NCI-H69 (cell line): ENCODE measurements at regions not wholly inside any gene's neighbourhood (a gene's known extent, or its start where the extent isn't known, plus 50 kb on each side); places are given as distances from the start of the nearest gene placed in this dataset.
"Not testable (repeated sequence)": the region's sequence is repeated elsewhere in the genome, so short reads cannot be mapped to it uniquely, and the experiment has no call there.

Experiments
- DNase-seq: peaks from one replicate; lab custom pipeline; 2025; lab: John Stamatoyannopoulos, UW

DNA sequence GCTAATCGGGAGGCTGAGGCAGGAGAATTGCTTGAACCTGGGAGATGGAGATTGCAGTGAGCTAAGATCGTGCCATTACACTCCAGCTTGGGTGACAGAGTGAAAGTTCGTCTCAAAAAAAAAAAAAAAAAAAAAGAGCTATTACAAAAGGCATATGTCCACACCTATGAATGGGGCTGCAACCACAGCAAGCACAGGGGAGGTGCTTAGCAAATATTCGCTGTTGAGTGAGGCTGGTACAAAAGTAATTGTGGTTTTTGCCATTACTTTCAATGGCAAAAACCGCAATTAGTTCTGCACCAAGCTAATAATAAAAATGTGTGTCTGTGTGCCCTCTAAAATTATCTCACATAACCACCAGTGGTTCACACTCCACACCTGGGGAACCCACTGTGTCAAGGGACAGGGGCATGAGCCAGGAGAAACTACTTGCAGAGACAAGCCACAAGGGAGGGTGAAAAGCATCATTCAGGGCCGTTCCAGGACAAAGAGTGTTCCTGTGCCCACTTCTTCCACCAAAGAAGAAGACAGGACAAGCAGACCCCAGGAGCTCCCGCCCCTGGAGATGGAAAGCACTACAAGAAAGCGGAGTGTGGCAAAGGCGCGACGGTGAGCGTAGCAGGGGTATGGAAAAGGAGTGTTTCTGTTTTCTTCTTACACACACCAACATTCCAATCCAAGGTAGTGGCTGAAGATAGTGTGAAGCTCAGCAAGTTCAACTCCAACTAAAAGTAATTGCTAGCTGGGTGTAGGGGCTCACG lies 84.4 kb upstream of the CNEP1R1 start:
- no peak for DNase-seq

DNA sequence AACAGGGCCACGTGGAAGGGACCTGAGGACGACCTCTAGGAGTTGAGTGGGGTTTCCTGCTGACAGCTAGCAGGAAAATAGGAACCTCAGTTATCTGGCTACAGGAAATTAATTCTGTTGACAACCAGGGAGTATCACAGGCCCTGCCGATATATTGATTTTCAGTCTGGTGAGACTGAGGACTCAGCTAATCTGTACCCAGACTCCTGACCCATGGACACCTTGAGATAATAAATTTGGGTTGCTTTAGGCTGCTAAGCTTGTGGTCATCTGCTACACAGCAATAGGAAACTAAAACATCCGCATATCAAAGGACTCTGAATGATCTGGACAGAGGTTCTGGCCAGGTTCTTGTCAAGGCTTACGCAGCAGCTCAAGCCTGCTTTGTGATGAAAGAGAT lies 80.8 kb upstream of the CNEP1R1 start:
- DNase-seq, result no peak

DNA sequence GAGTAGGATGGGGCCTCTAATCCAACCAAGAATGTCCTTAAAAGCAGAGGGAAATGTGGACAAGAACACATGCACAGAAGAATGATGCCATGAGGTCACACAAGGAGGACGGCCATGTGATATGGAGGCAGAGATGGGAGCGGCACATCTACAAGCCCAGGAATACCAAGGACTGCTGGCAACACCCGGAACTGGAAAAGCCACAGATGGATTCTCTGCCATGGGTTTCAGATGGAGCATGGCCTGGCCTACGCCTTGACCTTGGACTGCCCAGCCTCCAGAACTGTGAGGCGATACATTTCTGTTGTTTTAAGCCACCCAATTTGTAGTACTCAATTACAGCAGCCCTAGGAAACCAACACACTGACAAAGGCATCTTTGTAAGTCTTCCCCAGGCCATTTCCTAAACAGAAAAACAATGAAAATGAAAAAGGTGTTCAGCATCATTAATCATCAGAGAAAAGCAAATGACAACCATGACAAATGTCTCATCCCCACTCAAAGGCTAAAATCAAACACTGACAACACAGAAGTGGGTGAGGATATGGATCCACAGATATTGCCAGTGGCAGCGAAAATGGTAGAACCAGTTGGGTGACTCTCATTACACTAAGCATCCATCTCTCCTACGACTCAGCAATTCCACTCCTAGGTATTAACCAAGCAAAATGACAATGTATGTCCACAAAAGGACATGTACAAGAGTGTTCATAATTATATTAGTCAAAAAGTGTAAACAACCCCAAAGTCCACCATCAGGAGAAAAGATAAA lies 76.9 kb upstream of the CNEP1R1 start:
- no peak for DNase-seq

DNA sequence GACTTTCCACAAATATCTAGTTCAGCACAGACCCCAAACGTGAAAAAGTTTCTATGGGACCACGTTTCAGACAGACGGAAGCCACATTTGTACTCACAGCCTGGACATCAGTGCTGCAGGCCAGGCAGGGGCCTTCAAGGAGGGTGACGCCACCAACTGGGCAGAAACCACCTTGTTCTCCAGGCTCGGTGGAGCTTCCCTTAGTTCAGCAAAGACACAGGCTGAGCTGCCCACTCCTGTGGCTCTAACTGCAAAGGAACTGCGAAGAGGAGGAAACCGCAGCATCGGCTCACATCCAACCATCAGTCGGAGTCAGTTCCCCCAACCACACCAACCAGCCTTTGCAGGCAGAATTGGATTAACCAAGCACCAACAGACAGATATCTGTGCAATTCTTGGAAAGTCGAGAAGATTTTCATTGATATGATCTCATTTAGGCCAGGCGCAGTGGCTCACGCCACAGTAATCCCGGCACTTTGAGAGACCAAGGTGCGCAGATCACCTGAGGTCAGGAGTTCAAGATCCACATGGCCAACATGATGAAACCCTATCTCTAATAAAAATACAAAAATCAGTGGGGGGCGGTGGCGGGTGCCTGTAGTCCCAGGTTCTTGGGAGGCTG lies 73.3 kb upstream of the CNEP1R1 start:
- DNase-seq, result no peak

DNA sequence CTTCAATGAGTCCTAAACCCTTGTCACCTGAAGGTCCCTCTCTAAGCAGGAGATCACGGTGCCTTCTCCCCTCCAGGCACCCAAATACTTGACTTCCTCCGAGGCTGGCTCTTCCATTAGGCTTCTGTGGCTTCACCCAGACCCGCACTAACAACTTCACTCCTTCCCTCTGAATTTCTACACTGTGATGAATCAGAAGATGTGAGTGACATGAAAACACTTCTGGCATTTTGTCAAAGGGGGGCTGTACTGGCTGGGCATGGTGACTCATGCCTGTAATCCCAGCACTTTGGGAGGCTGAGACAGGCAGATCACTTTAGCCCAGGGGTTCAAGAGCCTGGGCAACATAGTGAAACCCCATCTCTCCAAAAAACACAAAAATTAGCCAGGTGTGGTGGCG lies 72.6 kb upstream of the CNEP1R1 start:
- no peak for DNase-seq

DNA sequence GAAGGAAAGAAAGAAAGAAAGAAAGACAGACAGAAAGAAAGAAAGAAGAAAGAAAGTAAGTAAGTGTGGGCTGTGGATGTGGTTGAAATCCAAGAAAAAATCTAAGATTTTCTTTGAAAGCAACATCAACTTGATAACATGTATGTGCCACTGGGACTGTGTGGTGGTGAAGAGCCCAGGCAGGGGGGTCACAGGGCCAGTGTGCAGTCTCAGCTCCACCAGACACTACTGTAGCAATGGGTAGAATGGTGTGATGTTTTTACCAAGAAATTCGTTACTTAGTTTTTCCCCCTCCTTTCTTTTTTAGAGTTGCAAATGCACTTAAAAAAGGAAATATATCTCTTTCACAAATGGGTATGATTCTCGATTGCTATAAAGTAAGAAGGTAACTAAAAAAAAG lies 71.9 kb upstream of the CNEP1R1 start:
- DNase-seq, result no peak

DNA sequence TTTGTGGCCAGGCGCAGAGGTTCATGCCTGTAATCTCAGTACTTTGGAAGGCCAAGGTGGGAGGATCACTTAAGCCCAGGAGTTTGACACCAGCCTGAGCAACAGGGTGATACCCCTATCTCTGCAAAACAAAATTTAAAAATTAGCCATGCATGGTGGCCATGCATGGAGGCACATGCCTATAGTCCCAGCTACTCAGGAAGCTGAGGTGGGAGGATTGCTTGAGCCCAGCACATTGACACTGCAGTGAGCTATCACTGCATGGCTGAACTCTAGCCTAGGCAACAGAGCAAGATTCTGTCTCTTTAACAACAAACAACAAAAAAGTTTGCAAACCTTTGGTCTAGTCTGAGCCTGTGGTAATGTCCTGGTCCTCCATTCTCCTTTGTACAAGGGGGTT lies 69.2 kb upstream of the CNEP1R1 start:
- DNase-seq, result no peak

DNA sequence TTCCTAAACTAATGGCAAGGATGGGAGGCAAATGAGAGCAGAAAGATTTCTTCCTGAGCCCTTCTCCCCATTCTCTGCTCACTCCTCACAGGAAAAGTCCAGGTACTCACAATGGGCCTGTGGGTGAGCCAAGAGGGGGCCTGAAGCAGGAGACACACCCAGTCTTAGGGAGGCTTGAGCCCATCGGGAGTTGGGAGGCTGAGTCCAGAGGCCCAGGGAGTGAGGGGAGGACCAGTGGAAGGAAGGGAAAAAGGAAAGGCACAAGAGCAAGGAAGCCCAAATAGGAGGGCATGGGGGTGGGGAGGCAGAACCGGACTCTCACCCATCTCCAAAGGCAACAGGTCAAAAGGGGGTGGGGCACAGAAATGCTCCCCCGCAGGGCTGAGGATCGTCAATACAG lies 68.1 kb upstream of the CNEP1R1 start:
- no peak for DNase-seq

DNA sequence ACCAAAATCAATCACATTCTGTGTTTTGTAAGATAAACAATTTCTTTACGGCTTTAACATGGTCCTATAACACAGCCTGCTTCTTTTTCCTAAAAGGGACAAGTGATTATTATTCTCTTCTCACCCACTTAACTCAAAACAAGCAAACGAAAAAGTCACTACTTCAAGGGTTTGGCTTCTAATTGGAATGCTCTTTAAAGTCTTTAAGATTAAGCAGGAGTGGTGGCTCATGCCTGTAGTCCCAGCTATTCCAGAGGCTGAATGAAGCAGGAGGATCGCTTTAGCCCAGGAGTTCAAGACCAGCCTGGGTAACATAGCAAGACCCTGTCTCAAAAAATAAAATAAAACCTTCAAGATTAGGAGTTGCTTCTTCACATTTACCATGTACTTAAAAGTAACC lies 66.6 kb upstream of the CNEP1R1 start:
- no peak for DNase-seq

DNA sequence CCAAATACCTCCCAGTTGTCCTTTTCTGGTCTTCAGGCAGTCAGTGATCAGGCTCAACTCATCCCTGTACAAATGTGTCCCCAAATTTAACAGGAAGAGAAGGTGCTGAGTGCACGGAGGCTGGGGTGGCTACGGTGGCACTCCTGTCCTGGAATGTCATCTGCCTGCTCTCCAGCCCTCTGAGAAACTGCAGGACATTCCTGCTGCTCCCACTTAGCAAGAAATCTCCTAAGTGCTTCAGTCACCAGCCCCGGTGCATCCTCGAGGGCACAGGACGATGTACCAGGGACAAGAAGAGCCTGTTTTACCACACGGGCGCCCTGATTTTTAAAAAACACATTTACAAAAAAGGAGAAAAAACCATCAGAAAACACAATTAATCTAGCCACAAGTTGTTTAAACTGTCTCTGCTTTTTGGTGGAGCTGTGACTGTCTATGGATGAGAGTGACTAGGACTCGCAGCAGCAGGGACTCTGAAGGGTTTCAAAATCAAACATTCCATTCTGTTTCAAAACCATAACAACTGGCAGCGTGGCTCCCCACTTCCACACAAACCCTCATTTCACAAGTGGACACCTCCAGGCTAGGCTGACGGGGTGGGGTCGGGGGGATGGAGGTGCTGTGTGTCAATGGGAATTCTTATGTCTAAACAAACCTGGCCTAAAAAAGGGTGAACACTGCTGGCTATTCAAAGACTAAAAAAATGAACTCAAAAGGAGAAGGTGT lies 65.3 kb upstream of the CNEP1R1 start:
- DNase-seq, result no peak

DNA sequence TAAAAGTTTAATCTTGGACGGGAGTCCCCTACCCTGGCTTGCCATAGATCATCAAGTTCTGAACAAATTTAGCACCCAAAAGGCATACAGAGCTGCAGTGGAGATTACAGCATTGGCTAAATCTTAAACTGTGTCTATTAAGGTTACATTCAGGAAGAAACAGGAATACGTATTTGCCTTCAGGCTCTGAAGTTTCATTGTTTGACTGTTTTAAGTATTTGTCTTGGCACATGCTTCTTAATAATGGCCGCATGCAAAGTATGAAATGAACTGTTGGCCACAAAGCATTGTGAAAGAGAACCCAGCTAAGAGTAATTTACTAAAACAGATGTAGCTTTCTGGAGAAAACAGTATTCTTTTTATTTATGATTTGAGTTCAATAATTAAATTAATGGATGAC lies 63.9 kb upstream of the CNEP1R1 start:
- peak; percentile 47 for DNase-seq

DNA sequence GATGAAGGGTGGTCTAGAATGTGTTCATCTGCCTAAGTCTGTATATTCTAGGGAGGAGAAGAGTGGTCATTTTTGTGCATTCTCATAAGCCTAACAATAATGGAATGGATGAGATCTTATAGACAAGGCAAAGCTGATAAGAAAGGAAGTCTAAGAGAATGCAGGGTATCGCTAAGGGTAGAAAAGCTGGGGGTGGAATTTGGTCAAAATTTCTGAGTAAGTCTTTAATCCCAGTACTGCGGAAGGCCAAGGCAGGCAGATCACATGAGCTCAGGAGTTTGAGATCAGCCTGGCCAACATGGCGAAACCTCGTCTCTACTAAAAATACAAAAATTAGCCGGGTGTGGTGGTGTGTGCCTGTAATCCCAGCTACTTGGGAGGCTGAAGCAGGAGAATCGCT lies 62.5 kb upstream of the CNEP1R1 start:
- not testable (repeated sequence) for DNase-seq

DNA sequence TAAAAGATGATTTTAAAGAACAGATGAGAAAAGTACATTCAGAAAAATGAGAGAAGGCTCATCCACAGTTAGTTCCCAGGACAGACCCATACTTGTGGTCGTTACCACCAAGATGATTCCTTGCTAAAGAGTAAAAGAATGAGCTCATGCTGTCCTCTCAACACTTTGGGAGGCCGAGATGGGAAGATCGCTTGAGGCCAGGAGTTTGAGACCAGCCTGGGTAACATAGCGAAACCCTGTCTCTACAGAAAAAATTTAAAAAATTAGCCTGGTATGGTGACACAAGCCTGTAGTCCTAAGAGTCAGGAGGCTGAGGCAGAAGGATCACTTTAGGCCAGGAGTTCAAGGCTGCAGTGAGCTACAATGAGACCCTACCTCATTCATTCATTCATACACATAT lies 60.7 kb upstream of the CNEP1R1 start:
- no peak for DNase-seq

DNA sequence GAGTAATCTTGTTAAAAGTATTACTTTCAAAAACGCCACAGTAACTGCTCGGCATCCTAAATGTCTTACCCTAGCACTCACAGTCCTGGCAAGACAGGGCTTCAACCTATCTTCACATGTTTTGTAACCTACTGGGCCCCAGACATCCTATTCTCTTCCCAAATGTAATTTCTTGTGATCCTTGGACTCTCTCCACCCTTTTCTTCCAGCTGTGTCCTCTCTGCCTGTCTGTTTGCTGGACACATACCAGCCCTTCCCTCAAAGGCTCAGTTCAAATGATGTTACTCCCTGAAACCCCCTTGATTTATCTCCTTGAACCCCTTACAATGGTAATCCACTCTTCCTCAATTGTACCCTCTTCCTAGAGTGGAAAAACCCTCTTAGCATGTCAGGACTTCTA lies 60.1 kb upstream of the CNEP1R1 start:
- DNase-seq, result no peak

DNA sequence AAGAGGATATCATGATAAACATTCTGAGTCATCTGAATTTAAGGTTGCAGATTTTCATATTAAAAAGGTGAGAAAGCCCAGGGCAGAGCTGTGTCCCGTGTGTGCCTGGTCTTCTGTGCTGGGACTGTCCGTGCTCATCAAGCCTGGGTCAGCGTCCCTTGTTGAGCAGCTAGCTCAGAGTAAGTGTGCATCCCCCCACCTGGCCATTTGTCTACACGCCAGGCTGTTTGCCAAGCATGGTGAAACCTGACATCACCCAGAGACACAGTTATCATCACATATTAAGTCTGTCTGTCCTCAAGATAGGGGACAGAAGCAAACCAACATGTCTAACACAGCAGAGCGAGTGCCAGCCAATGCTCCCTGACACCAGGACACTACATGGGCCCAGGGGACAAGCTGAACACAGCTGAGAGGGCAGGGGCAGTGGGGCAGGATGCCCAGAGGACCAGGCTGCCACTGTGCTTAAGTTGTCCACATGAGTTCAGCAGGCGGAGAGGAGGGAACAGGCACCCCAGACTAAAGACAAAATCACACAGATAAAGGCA lies 57.9 kb upstream of the CNEP1R1 start:
- no peak for DNase-seq

DNA sequence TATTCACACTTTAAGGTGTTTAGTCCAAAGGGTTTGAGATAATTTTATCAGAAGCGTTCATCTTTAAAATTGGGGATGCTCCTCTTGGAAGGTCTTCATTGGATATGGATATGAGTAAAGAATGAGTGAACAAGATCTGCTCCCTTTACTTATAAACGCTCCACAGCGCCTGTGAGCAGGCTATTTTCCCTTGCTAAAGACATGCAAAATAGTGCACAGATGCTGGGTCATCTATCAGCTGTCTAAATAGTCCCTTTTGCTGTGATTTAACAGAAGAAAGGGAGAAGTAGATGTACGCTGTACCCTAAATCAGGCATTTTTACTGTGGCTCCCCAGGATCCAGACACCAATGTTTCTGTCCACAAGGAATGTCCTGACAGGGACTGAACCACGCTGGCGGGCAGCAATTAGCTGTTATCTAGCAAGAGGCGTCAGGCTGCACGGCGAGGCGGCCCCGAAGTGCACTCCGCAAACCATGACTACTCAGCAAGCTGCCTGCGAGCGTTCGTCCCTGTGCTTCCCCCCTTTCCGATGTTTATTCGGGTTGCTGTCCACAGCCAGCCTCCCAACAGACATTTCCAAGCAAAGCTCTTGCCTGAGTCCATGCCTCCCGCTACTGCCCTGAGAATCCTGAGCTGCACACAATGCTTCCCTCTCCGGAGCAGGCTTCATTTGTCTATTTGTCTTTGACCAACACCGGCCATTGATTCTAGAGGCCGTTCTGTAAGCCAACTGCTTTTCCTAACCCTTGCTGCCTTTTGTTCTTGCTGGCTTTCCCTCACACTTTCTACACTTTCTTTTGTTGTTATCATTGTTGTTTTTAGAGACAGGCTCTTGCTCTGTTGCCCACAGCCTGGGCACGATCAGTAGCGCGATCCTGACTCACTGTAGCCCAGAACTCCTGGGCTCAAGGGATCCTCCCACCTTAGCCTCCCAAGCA lies 55.7 kb upstream of the CNEP1R1 start:
- DNase-seq, result peak; percentile 48

DNA sequence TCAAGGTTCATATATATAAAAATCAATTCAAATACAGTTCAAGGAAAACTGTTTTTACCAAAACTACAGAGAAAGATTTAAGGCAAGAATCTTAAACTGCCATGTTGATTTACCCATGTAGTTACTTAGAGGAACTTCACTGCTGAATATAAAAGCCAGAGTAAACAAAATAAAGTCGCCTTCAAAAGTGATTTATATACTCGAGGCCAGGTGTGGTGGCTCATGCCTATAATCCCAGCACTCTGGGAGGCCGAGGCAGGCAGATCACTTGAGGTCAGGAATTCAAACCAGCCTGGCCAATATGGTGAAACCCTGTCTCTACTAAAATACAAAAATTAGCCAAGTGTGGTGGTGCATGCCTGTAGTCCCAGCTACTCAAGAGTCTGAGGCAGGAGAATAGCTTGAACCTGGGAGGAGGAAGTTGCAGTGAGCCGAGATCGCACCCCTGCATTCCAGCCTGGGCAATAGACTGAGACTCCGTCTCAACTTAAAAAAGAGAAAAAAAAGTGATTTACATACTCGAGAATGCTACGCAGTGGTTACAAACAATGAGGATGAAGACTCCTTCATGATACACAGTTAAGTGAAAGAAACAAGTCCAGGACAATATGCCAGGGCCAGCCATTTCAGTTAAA lies 54.1 kb upstream of the CNEP1R1 start:
- DNase-seq, result peak; percentile 21

DNA sequence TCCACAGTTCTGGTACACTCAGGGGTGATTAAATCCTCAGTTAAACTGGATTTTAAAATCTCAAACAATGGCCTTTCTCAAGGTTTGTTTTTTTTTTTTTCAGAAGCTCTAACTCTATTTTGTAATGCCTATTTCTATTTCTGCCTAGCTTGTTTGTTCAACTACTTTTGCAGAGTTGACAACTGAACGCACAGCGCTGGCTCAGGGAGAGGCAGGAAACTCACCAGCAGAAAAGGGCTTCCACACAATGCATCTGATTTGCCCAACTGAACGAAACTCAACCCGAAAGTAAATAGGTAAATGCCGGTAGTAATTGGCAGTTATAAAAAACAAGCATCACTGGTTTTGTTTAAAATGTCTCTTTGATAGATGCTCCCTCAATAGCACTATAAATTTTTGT lies 52.7 kb upstream of the CNEP1R1 start:
- peak; percentile 73 for DNase-seq

DNA sequence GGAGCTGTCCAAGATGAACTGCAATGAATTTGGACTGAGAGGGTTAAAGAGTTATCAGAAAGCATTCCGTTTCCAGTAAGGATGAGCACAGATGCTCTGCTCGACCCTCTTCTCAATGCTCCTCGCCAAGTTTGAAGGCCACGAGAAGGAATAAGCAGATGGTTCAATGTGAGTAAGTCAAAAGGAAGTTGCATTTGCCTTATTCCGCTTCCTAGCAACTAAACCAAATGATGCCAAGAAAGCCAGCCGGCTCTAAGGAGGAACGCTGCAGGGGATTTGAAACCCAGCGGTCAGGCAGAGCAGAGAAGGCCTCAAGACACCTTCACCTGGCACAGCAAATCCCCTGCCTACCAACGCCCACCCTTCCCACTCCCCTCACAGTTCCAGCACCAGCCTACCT lies 52.1 kb upstream of the CNEP1R1 start:
- no peak for DNase-seq
